Thyroid gland (tissue), 4 donors: ENCODE measurements at regions not wholly inside any gene's neighbourhood (a gene's known extent, or its start where the extent isn't known, plus 50 kb on each side); places are given as distances from the start of the nearest gene placed in this dataset.

ENCODE experiments used
- DNase-seq, 2 donors: peaks; one replicate each; pipeline ENCODE4 v3.0.0-alpha.2; 2019
- H3K27ac ChIP-seq, 3 donors: fragments of 200-600 bp; sonication (generic); 1 replicate in 2 of 3; 2 replicates in 1 of 3; pipeline ENCODE4 v1.5.1; 2016 to 2019; ENCODE audit warnings: mild to moderate bottlenecking in 1 of 3, moderate library complexity in 1 of 3
- H3K27me3 ChIP-seq: fragments of 200-600 bp; sonication (generic); one replicate; pipeline ENCODE4 v1.5.1; 2019
- H3K36me3 ChIP-seq, 2 donors: fragments of 200-600 bp; sonication (generic); one replicate each; pipeline ENCODE4 v1.5.1; 2016 to 2019
- H3K4me1 ChIP-seq, 2 donors: fragments of 200-600 bp; sonication (generic); one replicate each; pipeline ENCODE4 v1.5.1; 2017 to 2019
- H3K4me3 ChIP-seq, 3 donors: fragments of 200-600 bp; sonication (generic); replicated peaks in 1 of 3; 1 replicate in 2 of 3; 2 replicates in 1 of 3; pipeline ENCODE4 v1.5.1; 2016; ENCODE audit warnings: mild to moderate bottlenecking in 1 of 3
- H3K9me3 ChIP-seq: fragments of 200-600 bp; sonication (generic); one replicate; pipeline ENCODE4 v1.5.1; 2017
- CTCF ChIP-seq, 6 experiments: fragments of 200-600 bp in 3 of 6; fragments of 450-650 bp in 3 of 6; sonication (generic) in 3 of 6; IDR thresholded peaks; one replicate each; pipeline ENCODE4 v1.5.1; 2016 to 2019; ENCODE audit warnings: antibody characterized with exemption in 6 of 6, mild to moderate bottlenecking in 2 of 6, inconsistent platforms in 1 of 6, moderate library complexity in 1 of 6
- POLR2A ChIP-seq, 2 donors: fragments of 450-650 bp; IDR thresholded peaks; one replicate each; pipeline ENCODE4 v1.6.1; 2017; ENCODE audit warnings: antibody characterized with exemption in 2 of 2, mild to moderate bottlenecking in 2 of 2, moderate library complexity in 1 of 2
- WGBS, 2 donors: methylation state at CpG; one replicate each; pipeline ENCODE4 v1.1.5; 2017; 5-methylcytosine and 5-hydroxymethylcytosine counted together
- intact Hi-C: fragments of 100-400 bp; cut with DNase I; formaldehyde crosslinking; loops from one replicate; pipeline ENCODE4 v1.15.1; 2023

DNA sequence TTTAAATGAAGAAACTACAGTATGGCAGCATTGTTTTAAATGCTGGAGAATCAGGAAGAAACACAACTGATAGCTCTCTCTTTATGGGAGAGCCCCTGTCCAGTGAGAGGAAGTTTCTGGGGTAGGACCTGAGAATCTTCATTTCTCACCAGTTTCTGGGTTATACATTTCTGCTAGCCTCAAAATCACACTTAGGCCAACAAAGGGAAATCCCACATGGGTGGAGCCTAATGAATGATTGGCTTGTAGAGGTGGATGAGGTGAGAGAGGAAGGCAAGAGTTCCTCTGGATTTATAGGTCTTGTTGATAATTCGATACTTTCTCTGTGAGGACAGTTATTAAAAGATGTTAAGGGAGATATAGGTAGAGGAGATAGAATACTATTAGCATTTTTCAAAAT lies 1397.3 kb upstream of the TENM4 start:
- Histone ChIP-seq H3K27me3 (no peaks in the 10 kb centered on the region), H3K4me3 (no peak overlapping the region), H3K36me3 (no peaks in the 10 kb centered on the region), H3K27ac (no peak overlapping the region), H3K9me3 (no peaks in the 10 kb centered on the region), H3K4me1 (no peaks in the 10 kb centered on the region)
- intact Hi-C loops, result no loop called here
- WGBS, 2 donors, result 98% methylated on average over 1 of the region's 1 CpG
- no peak for DNase-seq
- TF ChIP-seq CTCF (IDR thresholded peaks at IDR 0.05), result no peak
- no peak for TF ChIP-seq POLR2A (IDR thresholded peaks at IDR 0.05)

DNA sequence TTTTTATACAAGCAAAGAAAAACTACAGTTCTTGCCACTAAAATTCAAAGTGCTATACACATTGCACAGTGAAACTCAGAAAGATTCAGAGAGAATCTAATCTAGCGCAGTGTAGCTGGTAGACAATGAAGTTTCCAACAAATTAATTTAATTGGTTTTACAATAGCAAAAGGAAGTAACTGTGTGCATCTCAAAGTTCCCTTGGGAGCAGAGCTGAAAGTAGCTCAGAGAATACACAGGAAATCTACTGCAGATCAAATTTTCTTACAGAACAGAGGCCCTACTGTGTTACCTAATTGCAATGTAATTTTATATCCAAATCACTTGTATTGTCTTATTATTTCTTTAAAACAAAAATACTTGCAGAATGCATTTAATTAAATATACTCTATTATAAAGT lies 1396.2 kb upstream of the TENM4 start:
- Histone ChIP-seq H3K27me3 (no peaks in the 10 kb centered on the region), H3K9me3 (no peaks in the 10 kb centered on the region), H3K27ac (no peak overlapping the region), H3K4me1 (no peaks in the 10 kb centered on the region), H3K36me3 (no peaks in the 10 kb centered on the region), H3K4me3 (no peak overlapping the region)
- 83% methylated on average over 1 of the region's 1 CpG for WGBS, 2 donors
- no peak for DNase-seq
- intact Hi-C loops, result no loop called here
- TF ChIP-seq CTCF (IDR thresholded peaks at IDR 0.05), result no peak
- no peak for TF ChIP-seq POLR2A (IDR thresholded peaks at IDR 0.05)

- DNase-seq, result no peak
- intact Hi-C loops, result no loop called here
- Histone ChIP-seq H3K4me3 (no peak overlapping the region), H3K9me3 (no peaks in the 10 kb centered on the region), H3K36me3 (no peaks in the 10 kb centered on the region), H3K27me3 (no peaks in the 10 kb centered on the region), H3K27ac (no peak overlapping the region), H3K4me1 (no peaks in the 10 kb centered on the region)
- no peak for TF ChIP-seq CTCF (IDR thresholded peaks at IDR 0.05)
- no peak for TF ChIP-seq POLR2A (IDR thresholded peaks at IDR 0.05)
- WGBS, 2 donors, result 89 to 91% methylated on average over 1 of the region's 1 CpG
Measured at GRCh38 chr11:80831374-80831773, 1390.5 kb upstream of the TENM4 start.

DNA sequence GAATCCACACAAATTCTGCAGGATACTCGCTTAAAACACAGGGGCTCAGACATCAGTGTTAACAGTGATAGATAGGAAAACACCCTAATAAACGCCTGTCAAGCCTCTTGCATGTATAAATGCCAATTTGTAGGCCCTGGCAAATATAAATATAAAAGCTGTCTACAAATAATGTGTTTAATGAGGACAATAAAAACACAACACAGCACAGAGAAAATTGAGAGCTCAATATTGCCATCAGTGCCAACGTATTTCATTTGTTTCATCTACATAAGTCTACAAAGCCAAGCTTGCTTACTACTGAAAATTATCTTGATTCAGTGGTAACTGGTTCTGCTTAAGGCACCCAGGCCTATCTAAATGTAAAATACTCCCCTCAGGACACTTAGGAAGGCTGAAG lies 1387.0 kb upstream of the TENM4 start:
- Histone ChIP-seq H3K36me3 (no peaks in the 10 kb centered on the region), H3K9me3 (no peaks in the 10 kb centered on the region), H3K4me1 (no peaks in the 10 kb centered on the region), H3K4me3 (no peak overlapping the region), H3K27ac (no peak overlapping the region), H3K27me3 (no peaks in the 10 kb centered on the region)
- no peak for TF ChIP-seq CTCF (IDR thresholded peaks at IDR 0.05)
- no peak for TF ChIP-seq POLR2A (IDR thresholded peaks at IDR 0.05)
- intact Hi-C loops, result no loop called here
- WGBS, 2 donors, result 58 to 64% methylated on average over 3 of the region's 3 CpGs
- no peak for DNase-seq

GRCh38 chr11:80826808-80827207 lies 1386.0 kb upstream of the TENM4 start:
- Histone ChIP-seq H3K4me1 (no peaks in the 10 kb centered on the region), H3K27ac (no peak overlapping the region), H3K9me3 (no peaks in the 10 kb centered on the region), H3K4me3 (no peak overlapping the region), H3K27me3 (no peaks in the 10 kb centered on the region), H3K36me3 (no peaks in the 10 kb centered on the region)
- WGBS, 2 donors, result 87 to 88% methylated on average over 2 of the region's 2 CpGs
- DNase-seq, result no peak
- intact Hi-C loops, result no loop called here
- TF ChIP-seq POLR2A (IDR thresholded peaks at IDR 0.05), result no peak
- TF ChIP-seq CTCF (IDR thresholded peaks at IDR 0.05), result no peak
